ENCODE measurements at regions not wholly inside any gene's neighbourhood (a gene's known extent, or its start where the extent isn't known, plus 50 kb on each side); places are given as distances from the start of the nearest gene placed in this dataset.

DNA sequence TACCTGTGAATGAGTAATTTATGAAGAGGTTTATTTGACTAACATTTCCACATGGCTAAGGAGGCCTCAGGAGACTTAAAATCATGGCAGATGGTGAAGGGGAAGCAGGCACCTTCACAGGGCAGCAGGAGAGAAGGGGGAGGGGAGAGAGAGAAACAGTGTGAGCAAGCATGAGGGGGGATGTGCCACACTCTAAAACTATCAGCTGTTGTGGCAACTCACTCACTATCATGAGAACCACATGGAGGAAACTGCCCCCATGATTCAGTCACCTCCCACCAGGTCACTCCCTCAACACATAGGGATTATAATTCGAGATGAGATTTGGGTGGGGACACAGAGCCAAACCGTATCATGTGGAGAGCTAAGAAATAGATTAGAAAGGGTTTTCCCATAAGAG is 309.0 kb downstream of the RDH14 start:
- DNase-seq, result no peak

DNA sequence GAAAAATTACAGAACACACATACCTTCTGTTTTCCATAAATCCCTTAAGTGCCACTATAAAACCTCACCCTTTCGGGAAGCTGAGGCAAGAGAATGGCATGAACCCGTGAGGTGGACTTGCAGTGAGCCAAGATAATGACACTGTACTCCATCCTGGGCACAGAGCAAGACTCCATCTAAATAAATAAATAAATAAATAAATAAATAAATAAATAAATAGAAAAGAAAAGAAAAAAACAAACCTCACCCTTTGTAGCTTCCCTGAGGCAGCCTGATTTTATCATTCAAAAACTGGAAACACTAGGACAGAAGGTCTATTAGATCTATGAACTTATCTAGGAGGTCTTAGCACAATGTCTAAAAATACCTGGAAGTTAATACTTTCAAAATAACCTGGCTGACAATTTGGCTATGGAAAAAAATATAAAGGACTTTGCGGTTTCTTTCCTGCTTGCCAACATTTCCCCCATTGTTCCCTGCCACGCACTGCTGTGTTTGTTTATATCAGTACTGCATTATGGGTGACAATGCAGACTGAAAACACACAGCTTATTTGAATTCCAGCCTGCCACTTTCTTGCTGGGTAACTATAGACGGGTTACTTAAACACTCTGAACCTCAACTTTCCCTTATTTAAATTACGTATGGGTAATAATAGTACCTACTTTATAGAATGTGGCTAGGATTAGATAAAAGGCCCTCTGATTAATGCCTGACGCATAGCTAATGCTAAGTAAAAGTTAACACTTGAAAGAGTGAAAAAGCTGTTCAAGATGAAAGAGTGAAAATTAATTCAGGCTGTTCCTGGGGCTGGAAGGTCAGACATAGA is 313.0 kb downstream of the RDH14 start:
- no peak for DNase-seq

DNA sequence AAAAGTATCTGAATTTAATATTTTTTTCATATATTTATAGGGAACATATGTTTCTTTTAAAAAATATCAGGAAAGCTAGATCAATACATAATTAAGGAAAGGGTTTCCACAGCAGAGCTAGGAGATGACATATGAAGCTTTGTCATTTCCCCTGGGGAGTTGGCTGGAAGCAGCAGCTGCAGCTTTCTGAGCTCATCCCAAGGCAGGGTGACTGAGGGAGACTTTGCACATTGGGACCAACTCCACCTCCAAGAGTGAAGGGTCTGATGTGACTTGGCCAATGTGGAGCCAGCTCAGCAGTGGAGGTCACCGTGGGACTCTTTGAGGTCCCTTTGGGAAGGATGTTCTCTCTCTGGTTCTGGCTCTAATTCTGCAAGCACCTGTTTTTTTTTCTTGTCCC is 315.1 kb downstream of the RDH14 start:
- no peak for DNase-seq

DNA sequence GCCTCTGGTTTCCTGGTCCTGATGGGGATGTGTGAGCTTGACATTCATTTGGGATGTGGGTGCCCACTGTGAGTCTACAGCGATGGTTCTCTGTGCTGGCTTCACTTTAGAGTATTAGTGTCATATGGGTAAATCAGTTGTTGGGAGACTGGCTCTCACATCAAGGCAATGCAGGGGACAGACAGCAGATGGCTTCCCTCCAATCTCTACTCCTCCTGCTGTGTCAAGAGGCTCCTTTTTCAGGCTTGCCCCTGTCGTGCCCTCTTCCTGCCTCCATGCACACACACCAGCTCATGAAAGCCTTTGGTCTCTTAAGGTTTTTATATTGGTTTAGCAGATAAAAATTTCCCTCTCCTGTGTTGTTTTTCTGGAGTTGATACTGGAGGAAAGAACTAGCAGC is 315.6 kb downstream of the RDH14 start:
- DNase-seq, result no peak

DNA sequence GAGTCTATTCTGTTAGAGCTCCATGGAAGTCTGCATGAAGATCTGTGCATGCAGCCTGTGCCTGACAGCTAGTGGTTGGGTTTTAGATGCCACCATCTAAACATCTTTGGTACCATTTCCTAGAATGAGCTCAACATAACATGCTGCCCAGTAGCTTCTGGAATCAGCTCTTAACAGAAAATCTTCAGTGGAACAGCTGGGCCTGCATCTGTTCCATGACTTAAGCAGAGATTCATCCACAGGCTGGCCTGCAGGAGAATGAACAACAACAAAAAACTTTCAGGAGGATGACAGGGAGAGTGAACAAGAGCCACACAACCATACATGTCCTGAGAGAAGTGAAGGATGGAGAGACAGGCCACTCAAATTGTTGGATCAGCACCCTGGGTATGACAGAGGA is 316.6 kb downstream of the RDH14 start:
- DNase-seq, result no peak

DNA sequence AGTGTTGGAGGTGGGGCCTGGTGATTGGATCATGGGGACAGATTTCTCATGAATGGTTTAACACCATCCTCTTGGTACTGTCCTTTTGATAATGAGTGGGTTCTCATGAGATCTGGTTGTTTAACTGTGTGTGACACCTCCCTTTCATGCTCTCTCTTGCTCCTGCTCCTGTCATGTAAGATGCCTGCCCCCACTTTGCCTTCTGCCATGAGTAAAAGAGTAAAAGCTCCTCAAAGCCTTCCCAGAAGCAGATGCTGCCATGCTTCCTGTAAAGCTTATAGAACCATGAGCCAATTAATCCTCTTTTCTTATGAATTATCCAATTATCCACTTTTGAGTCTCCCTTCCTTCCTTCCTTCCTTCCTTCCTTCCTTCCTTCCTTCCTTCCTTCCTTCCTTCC is 317.7 kb downstream of the RDH14 start:
- no peak for DNase-seq

DNA sequence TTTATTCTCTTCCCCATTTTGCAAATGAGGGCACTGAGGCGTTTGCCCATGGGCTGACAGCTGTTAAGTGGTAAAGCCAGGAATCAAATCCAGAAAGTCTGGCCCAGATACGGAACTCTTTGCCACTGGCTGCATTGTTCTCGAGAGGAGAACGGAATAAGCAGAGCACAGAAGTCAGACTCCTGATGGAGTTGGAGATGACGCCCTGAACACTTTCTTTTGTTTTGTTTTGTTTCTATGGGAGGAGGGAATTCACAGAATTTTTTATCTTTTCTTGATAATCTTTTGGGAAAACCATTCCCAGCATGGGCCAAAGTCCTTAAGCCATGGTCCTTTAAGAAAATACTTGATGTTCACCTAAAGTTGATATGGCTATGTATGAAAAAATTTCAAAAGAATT is 322.2 kb downstream of the RDH14 start:
- no peak for DNase-seq

DNA sequence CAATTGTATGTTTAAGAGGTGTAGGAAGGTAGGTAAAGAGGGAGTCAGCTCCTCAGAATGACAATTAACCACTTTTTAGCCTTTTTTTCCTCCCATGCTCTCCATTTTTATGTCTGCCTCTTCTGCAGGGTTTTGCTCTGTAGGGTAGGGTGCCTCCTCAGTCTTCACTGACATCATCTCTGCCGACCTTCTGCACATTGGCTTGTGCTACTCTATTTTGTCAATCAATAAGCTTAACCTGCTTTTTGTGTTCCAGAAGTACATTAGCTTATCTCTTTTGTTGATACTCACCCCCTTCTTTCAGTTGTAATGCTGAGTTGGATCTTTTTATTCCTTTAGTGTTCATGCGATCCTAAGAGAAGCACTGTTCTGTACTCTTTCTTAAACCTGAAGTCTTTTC is 323.2 kb downstream of the RDH14 start:
- DNase-seq, result no peak

DNA sequence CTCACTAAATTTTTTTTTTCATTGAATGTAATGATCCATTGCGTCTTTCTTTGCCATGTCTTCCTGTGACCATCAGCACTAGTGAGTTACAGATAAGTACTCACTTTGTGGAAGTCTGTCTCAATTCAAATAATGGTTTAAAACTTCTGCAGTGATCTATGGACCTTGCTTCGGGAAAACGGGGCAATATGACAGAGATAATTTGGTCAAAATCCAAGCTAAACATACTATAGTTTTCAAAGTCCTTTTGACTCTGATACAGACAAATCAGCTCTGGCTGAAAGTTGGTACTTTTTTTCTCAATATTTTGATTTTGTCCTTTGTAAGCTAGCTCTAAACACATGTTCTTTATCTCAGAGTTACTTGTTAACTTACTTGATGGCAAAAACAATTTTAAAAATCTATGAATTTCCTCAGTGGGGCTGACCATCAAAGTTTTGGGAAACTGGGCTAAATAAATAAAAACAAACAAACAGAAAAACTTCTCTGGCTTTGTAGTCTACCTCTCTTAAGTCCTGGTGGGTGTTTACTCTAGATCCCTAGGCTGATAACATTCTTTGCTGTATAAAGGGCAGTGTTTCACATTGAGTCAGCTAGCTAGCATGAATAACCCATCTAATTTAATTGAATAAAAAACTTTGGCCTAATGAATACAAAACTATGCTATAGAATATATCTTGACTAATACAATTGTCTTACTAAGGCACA is 327.6 kb downstream of the RDH14 start:
- no peak for DNase-seq

DNA sequence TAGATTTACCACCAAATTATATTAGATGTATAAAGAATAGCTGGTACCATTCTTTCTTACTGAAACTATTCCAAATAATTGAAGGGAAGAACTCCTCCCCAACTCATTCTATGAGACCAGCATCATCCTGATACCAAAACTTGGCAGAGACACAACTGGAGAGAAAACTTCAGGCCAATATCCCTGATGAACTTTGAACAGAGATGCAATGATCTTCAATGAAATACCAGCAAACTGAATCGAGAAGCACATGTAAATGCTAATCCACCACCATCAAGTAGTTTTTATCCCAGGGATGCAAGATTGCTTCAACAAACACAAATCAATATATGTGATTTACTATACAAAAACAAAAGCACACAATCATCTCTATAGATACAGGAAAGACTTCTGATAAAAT is 329.8 kb downstream of the RDH14 start:
- DNase-seq, result no peak

DNA sequence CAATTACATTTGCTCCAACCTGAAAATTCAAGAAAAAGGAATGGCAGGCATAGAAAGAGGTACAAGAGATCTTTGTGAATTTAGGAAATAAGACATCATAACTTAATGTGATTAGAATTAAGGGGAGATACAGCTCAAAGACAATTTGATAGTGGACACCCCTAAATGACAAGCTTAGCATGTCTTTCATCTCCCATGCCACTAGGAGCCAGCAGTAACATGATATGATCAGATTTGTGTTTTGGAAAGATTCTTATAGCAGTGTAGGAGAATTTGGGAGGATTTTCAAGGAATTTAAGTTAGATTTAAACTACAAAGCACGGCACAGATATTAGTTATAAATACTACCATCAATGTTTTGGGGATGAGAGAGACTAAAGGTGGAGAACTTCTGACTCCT is 340.8 kb downstream of the RDH14 start:
- DNase-seq, result no peak

DNA sequence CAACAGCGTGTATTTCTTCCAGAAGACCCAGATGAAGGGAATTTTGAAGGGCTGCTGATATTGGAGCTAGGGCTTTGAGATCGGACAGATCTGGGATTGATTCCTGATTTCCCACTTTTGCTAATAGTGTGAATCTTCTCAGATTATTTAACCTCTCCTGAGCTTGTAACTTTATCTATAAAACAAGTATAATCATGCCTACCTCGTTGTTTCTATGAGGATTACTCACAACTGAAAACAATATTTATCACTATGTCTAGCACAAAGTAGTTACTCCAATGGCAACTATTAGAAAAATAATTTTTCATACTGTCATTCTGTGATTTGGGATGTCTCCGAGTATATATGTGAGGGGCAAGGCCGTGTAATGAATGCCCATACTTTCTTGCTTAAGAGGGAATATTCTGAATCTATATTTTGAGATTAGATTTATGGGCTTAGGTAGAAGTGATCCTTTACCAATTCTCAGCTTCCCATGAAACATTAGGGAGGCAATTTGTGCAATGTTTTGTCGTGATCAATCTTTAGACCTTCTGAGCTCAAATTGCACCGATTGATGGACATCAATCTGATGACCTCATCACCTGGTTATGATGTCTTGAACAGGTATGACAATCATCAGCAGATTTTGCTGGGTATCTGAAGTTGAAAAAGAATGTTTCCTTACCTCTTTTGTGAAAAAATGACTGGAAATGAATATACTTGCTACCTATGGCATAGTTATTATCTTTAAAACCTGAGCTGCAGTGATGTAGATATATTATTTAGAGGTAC is 339.9 kb downstream of the KCNS3 start:
- DNase-seq, result no peak

DNA sequence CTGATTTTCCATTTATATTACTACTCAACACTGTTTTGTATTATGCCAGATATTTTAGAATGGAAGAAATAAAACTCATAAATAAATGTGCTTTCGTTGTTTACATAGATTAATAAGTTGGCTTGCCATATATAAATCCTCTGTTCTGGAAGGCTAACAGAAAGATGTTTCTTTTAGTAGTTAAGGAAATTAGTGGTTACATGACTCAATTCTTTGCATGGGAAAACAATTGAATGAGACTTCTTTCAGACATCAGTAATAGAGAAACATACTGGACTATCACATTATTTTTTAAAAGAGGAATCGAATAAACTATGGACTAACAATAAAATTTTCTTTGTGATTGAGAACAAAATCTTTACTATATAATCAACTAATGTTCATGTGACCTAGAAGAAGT is 336.5 kb downstream of the KCNS3 start:
- DNase-seq, result no peak

DNA sequence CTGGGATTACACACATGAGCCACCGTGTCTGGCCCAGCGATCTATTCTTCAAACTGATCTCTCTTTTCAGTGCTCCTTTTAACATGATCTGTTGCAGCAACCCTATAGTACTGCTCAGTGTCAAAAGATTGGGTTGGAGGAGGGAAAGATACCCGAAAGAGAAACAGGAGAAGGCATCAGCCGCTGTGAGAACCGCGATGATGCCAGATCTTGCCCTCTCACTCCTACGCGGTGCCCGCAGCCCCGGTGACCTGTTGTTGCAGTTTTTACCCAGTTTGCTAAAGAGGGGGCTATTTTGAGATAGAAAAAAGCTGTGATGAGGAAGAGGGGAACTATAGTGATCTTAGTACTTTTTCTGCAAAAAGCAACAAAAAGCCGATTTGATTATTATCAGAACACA is 335.5 kb downstream of the KCNS3 start:
- no peak for DNase-seq

DNA sequence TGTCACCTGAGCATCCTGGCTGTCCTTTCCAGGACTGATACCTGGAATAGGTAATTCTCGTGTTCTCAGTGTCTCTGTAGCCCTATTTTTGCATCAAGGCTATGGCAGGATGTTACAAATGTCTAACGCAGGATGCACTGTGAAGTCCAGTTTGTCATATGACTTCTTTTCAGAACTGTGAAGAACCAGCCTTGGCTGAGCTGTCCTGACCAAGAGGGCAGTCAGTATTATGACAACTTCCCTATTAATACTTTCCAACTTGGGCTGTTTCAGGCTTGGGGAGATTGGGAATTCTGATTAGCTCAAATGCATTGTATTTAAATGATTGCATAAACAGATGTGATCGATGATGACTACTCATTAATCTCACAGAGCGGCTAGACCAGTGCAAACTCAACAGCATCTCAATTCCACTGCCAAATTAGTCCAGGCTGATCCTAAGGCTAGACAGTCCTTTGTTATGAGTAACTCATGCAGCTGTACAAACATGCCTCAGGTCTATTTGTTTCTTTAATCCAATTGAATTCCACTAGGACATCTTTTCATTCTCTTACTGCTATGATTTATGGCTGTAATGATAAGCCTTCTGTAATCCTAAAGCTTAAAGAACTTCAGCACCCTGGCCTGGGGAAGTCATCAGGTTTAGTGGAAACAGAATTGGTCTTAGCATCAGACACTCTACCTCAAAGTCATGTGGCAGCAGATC is 331.6 kb downstream of the KCNS3 start:
- no peak for DNase-seq

DNA sequence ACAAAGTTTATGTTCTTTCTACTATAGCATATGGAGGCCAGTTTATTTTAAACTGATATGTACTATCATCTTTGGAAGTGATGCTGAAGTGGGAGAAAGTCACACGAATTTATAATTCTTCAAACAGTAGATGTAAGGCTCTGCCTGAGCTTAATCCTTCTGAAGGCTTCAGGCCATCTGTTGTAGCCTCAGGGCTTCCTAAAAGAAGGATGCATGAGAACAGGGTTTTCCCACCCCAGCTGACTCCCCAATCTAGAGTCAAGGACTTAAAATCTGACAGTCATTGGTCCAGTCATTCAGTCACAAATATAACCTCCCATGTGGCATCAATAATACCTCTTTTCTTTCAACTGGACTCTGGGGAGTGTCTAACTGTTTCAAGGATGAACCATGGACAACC is 330.5 kb downstream of the KCNS3 start:
- DNase-seq, result no peak

DNA sequence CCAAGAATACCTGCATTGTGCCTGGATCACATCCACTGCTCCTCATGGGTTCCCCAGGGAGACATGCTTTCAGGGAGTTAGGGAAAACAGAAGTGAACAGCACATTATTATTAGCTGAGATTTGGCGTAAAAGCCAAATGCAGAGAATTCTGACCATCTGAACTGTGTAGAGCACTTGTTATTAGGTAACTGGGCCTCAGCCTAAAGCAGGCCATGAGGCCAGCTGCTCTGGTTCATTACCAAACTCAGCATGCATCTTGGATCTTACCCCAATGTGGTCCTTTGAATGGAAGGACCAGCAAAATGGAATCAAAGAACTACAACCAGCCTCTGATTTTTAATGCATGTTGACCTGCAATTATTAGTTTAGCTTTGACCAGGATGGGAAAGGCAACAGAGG is 322.3 kb downstream of the KCNS3 start:
- no peak for DNase-seq

DNA sequence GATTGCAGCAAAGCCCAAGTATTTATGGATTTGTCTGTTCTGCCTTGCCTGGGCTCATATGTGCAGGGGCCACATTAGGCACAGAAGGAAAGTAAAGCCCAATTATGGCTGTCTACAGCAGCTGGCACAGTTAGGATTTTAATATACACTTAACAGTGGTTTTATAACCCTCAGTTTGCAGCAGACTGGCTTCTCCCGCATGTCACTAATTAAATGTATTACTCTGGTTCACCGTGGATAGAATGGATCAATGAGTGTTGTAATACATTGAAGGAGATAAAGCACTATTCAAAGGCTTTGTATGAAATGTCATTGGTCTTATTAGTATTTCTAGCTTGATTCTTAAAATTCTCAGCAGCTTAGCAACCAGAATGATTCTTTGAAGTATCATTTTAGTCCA is 320.2 kb downstream of the KCNS3 start:
- no peak for DNase-seq

DNA sequence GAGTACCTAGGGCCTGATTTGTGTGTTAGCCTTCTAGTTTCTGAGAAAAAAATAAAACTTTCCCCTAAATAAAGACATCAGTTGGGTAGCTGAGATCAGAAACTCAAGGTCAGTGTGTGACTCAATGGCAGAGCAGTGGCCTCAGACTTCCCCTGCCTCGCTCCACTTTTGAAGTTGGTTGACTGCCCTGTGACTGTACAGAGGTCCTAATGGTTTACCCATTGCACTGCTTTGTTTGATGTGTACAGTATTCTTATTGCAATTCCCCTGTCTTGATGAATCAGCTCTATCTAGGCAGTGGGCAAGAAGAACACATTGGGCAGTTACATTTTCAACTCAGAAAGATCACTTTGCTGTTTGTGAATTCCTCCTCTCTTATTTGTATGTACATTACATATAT is 315.7 kb downstream of the KCNS3 start:
- DNase-seq, result no peak

DNA sequence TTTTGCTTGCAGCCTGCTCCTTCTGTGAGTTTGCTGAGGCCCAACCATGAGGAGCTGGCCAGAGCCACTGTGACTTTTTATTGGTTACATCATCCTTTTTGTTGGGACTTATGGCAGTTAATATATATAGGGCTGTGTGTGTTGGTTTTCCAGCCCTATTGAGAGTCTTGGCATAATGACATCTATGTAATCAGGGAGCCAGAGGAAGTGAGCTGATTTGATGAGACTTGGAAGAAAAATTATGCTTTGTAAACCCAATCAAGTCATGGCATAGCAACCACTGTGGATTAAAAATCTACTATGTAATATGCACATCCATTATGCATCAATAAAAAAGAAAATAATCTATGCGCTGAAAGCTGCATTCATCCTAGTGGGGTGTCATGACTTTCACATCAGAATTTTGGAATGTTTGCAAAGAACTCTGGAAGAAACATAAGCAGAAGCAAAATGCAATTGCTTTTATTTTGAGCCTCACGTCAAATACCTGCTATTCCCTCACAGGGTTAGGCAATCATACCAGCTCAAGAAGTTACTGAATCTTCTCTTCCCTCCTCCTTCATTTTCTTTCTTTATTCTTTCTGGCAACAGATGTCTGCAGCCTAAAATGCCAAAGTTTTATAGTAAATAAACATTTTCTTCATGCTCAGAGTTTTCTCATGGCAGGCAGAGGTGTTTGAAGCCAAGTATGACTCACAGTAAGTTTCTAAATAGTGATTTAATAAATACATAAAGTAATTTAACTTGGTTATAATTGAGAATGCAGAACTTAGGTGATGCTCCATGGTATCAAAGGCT is 308.5 kb downstream of the KCNS3 start:
- no peak for DNase-seq

DNA sequence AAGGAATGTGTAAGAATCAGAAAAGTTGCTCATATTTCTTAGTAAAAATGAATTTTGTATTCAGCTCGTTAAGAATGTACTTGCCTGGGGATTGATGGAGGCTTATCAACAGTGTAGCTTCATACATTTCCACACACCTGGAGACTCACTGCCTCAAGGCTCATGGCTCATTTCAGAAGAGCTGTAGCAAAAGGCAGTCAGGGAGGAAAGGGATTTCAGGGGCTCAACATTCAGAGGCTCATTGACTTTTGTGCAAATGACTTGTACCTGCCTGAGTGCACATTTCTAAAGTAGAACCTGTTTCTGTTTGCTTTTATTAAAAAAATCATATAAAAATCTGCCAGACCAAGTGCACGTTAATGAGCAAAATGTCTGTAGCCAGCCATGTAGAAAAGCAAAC is 304.4 kb downstream of the KCNS3 start:
- DNase-seq, result no peak

DNA sequence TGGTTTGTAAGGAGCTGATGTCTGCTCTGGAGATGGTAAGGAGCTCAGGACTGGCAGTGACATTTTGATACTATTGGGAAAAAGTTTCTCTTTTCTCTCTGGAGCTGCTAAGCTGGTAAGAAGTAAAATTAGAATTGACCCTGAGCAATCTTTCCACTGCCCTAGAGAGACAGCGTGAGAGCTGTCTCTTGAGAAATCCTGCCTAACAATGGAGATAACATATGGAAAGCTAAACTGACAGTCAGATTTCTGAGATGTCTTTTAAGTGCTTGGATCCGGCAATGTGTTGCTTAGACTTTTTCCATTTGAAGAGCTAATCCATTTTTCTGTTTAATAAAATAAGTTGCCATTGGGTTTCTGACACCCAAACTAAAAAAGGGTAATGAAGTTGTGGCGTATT is 302.4 kb downstream of the KCNS3 start:
- DNase-seq, result no peak
